ENCODE measurements at regions not wholly inside any gene's neighbourhood (a gene's known extent, or its start where the extent isn't known, plus 50 kb on each side); places are given as distances from the start of the nearest gene placed in this dataset.

DNA sequence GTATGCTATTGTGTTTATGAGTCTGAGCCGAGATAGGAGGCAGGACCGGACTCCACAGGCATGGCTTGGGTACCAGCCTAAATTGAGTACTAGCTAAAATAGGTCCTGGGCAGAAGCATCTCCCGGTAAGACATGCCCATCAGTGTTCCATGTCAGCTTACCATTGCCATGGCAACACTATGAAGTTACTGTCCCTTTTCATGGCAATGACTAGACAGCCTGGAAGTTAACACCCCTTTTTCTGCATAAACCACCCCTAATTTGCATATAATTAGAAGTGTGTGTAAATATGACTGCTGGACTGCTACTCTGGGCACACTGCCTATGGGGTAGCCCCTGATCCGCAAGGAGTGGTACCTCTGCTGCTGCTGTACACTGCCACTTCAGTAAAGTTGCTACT is 1005.1 kb upstream of the FAM98A start:
- no peak for DNase-seq
- Histone ChIP-seq H3K36me3 (replicated peaks in 1 of 2; ENCODE audit: control insufficient read depth in 1 of 2, insufficient read depth in 2 of 2, low read length in 2 of 2) (no peaks in the 10 kb centered on the region), H3K27me3 (ENCODE audit: control insufficient read depth in 2 of 2, insufficient read depth in 2 of 2, low read length in 2 of 2) (no peaks in the 10 kb centered on the region), H3K4me1 (ENCODE audit: control insufficient read depth in 1 of 2, insufficient read depth in 2 of 2, low read length in 2 of 2) (no peaks in the 10 kb centered on the region), H3K9me3 (replicated peaks in 1 of 2; ENCODE audit: control insufficient read depth in 1 of 2, insufficient read depth in 1 of 2, low read length in 2 of 2) (no peaks in the 10 kb centered on the region), H3K27ac (ENCODE audit: low read depth in 1 of 2, low read length in 2 of 2) (no peak overlapping the region), H3K79me2 (ENCODE audit: insufficient read depth, low read length) (no peaks in the 10 kb centered on the region), H3K4me3 (replicated peaks in 1 of 3; ENCODE audit: low read depth in 2 of 3, low read length in 3 of 3) (no peak overlapping the region), H4K20me1 (ENCODE audit: insufficient read depth, low read length) (no peaks in the 10 kb centered on the region), H2AFZ (ENCODE audit: insufficient read depth, low read depth, low read length, poor library complexity, severe bottlenecking) (no peak overlapping the region), H3K4me2 (replicated peaks; ENCODE audit: extremely low read depth, low read length, poor library complexity, severe bottlenecking) (no peak overlapping the region), H3K9ac (ENCODE audit: insufficient read depth, low read length, poor library complexity, severe bottlenecking) (no peak overlapping the region)
- TF ChIP-seq, protein P1, sequence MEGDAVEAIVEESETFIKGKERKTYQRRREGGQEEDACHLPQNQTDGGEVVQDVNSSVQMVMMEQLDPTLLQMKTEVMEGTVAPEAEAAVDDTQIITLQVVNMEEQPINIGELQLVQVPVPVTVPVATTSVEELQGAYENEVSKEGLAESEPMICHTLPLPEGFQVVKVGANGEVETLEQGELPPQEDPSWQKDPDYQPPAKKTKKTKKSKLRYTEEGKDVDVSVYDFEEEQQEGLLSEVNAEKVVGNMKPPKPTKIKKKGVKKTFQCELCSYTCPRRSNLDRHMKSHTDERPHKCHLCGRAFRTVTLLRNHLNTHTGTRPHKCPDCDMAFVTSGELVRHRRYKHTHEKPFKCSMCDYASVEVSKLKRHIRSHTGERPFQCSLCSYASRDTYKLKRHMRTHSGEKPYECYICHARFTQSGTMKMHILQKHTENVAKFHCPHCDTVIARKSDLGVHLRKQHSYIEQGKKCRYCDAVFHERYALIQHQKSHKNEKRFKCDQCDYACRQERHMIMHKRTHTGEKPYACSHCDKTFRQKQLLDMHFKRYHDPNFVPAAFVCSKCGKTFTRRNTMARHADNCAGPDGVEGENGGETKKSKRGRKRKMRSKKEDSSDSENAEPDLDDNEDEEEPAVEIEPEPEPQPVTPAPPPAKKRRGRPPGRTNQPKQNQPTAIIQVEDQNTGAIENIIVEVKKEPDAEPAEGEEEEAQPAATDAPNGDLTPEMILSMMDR (IDR thresholded peaks at IDR 0.05), result no peak
- H3K9me3 Mint-ChIP-seq, result peaks cover 0 to 5% (median 2%) of the 10 kb centered on the region in 7 donors
- no peak overlapping the region for H3K27ac Mint-ChIP-seq
- H3K36me3 Mint-ChIP-seq, result no peaks in the 10 kb centered on the region
- no peaks in the 10 kb centered on the region for H3K4me1 Mint-ChIP-seq
- WGBS (ENCODE audit: insufficient coverage), result 93% methylated on average over 2 of the region's 4 CpGs
- peaks cover 0 to 2% (median 0%) of the 10 kb centered on the region in 3 donors for H3K27me3 Mint-ChIP-seq (ENCODE audit: low read depth in 3 of 3)
- no peak overlapping the region for H3K4me3 Mint-ChIP-seq
- intact Hi-C loops (cut with micrococcal nuclease), result no loop called here

DNA sequence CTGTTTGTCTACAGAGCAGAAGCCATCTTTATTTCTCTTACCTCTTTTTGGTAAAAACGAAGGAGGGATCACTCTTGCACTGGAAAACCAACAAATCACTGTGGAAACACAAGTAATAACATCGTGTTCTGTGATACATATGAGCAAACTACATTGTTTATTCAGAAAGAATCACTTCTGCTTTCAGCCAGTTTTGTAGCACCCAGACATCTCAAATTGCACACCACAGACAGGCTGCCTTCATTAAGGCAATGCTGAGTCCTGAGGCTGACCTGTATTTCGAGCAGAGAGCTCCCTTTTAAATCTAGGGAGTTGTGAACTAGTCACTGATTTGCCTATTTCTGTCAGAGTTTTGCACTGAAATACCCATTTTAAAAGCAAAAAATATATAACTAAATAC is 1003.2 kb upstream of the FAM98A start:
- Histone ChIP-seq H3K4me2 (replicated peaks; ENCODE audit: extremely low read depth, low read length, poor library complexity, severe bottlenecking) (no peak overlapping the region), H3K27ac (ENCODE audit: low read depth in 1 of 2, low read length in 2 of 2) (no peak overlapping the region), H3K79me2 (ENCODE audit: insufficient read depth, low read length) (no peaks in the 10 kb centered on the region), H3K9ac (ENCODE audit: insufficient read depth, low read length, poor library complexity, severe bottlenecking) (no peak overlapping the region), H3K4me1 (ENCODE audit: control insufficient read depth in 1 of 2, insufficient read depth in 2 of 2, low read length in 2 of 2) (no peaks in the 10 kb centered on the region), H3K4me3 (replicated peaks in 1 of 3; ENCODE audit: low read depth in 2 of 3, low read length in 3 of 3) (no peak overlapping the region), H3K9me3 (replicated peaks in 1 of 2; ENCODE audit: control insufficient read depth in 1 of 2, insufficient read depth in 1 of 2, low read length in 2 of 2) (no peaks in the 10 kb centered on the region), H3K27me3 (ENCODE audit: control insufficient read depth in 2 of 2, insufficient read depth in 2 of 2, low read length in 2 of 2) (no peaks in the 10 kb centered on the region), H4K20me1 (ENCODE audit: insufficient read depth, low read length) (no peaks in the 10 kb centered on the region), H3K36me3 (replicated peaks in 1 of 2; ENCODE audit: control insufficient read depth in 1 of 2, insufficient read depth in 2 of 2, low read length in 2 of 2) (no peaks in the 10 kb centered on the region), H2AFZ (ENCODE audit: insufficient read depth, low read depth, low read length, poor library complexity, severe bottlenecking) (no peak overlapping the region)
- Mint-ChIP-seq H3K27ac (no peak overlapping the region), H3K4me1 (no peaks in the 10 kb centered on the region), H3K36me3 (no peaks in the 10 kb centered on the region), H3K9me3 (peaks cover 0 to 4% (median 0%) of the 10 kb centered on the region in 7 donors), H3K4me3 (no peak overlapping the region), H3K27me3 (ENCODE audit: low read depth in 3 of 3) (no peaks in the 10 kb centered on the region)
- no peak for DNase-seq
- intact Hi-C loops (cut with micrococcal nuclease), result no loop called here
- no CpG with 5 or more reads among the region's 3 CpGs for WGBS (ENCODE audit: insufficient coverage)
- TF ChIP-seq, protein P1 (IDR thresholded peaks at IDR 0.05), result no peak

Data from CD14-positive monocyte (primary cell).